ENCODE measurements at regions not wholly inside any gene's neighbourhood (a gene's known extent, or its start where the extent isn't known, plus 50 kb on each side); places are given as distances from the start of the nearest gene placed in this dataset.

DNA sequence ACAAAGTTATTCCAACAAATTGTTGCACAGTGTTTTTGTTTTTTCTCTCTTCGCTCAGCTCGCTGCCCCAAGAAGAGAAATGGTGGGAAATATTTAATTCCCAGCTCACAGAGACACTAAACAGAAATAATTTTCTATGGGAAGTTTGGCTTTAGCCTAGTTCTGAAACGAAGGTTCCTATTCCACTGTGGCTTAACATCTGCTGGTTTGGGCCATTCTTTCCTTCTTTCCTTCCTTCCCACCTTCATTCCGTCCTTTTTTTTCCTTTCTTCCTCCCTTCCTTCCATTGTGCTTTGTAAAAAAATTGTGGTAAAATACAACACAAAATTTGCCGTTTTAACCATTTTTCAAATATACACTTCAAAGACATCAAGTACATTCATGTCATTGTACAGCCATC is 393.5 kb upstream of the SOX9 start (continued):
- TF ChIP-seq, protein P1, sequence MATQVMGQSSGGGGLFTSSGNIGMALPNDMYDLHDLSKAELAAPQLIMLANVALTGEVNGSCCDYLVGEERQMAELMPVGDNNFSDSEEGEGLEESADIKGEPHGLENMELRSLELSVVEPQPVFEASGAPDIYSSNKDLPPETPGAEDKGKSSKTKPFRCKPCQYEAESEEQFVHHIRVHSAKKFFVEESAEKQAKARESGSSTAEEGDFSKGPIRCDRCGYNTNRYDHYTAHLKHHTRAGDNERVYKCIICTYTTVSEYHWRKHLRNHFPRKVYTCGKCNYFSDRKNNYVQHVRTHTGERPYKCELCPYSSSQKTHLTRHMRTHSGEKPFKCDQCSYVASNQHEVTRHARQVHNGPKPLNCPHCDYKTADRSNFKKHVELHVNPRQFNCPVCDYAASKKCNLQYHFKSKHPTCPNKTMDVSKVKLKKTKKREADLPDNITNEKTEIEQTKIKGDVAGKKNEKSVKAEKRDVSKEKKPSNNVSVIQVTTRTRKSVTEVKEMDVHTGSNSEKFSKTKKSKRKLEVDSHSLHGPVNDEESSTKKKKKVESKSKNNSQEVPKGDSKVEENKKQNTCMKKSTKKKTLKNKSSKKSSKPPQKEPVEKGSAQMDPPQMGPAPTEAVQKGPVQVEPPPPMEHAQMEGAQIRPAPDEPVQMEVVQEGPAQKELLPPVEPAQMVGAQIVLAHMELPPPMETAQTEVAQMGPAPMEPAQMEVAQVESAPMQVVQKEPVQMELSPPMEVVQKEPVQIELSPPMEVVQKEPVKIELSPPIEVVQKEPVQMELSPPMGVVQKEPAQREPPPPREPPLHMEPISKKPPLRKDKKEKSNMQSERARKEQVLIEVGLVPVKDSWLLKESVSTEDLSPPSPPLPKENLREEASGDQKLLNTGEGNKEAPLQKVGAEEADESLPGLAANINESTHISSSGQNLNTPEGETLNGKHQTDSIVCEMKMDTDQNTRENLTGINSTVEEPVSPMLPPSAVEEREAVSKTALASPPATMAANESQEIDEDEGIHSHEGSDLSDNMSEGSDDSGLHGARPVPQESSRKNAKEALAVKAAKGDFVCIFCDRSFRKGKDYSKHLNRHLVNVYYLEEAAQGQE (IDR thresholded peaks at IDR 0.05; ENCODE audit: unreplicated experiment): no peak

DNA sequence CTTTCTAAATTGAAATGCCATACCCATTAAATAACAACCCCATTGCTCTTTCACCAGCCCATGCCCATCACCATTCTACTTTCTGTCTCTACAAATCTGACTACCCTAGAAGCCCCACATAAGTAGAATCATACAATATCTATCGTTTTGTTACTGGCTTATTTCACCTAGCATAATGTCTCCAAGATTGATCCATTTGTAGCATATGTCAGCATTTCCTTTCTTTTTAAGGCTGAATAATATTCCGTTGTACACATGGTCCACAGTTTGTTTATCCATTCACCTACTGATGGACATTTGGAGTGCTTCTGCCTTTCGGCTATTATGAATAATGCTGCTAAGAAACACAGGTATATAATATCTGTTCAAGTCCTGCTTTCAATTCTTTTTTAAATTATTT is 393.1 kb upstream of the SOX9 start:
- Histone ChIP-seq H3K27me3 (ENCODE audit: insufficient read depth) (no peaks in the 10 kb centered on the region), H3K4me3 (no peak overlapping the region), H2AFZ (no peak overlapping the region), H3K36me3 (ENCODE audit: insufficient read depth) (no peaks in the 10 kb centered on the region), H3K79me2 (replicated peaks; ENCODE audit: insufficient read depth) (no peaks in the 10 kb centered on the region), H3K27ac (ENCODE audit: low read depth) (no peak overlapping the region), H3K4me2 (no peak overlapping the region), H3K4me1 (ENCODE audit: insufficient read depth) (no peaks in the 10 kb centered on the region), H3F3A (replicated peaks; ENCODE audit: low read depth) (no peaks in the 10 kb centered on the region), H3K9me2 (ENCODE audit: insufficient read depth) (peaks cover 3% of the 10 kb centered on the region; the same call in 1 of the 2 replicates), H4K20me1 (replicated peaks; ENCODE audit: insufficient read depth) (no peaks in the 10 kb centered on the region)
- no peak overlapping the region for H3K4me3 Mint-ChIP-seq
- no peak for DNase-seq (ENCODE audit: low spot score)
- ATAC-seq: no peak
- no peaks in the 10 kb centered on the region for H3K4me1 Mint-ChIP-seq
- H3K27ac Mint-ChIP-seq: no peak overlapping the region
- H3K27me3 Mint-ChIP-seq (ENCODE audit: insufficient read depth, low read depth, poor library complexity): no peaks in the 10 kb centered on the region
- peaks cover 5% of the 10 kb centered on the region for H3K9me3 Mint-ChIP-seq
- peaks cover 4% of the 10 kb centered on the region; the same call in 1 of the 3 replicates for H3K36me3 Mint-ChIP-seq (ENCODE audit: low read depth)
- TF ChIP-seq EZH2 (IDR thresholded peaks at IDR 0.05; ENCODE audit: low read depth, unreplicated experiment) (no peak), CREB1 (CRISPR knock-in tag; IDR thresholded peaks at IDR 0.05; ENCODE audit: low read depth) (no peak), NANOG (IDR thresholded peaks at IDR 0.05; ENCODE audit: borderline replicate concordance) (no peak), POLR2AphosphoS5 (IDR thresholded peaks at IDR 0.05; ENCODE audit: low read depth) (no peak), STAT1 (IDR thresholded peaks at IDR 0.05; ENCODE audit: unreplicated experiment) (no peak), ZNF114 (CRISPR knock-in tag; IDR thresholded peaks at IDR 0.05) (no peak), EZH2phosphoT487 (IDR thresholded peaks at IDR 0.05; ENCODE audit: unreplicated experiment) (no peak), JUNB (IDR thresholded peaks at IDR 0.05; ENCODE audit: unreplicated experiment) (no peak)
- TF ChIP-seq, protein P1 (IDR thresholded peaks at IDR 0.05; ENCODE audit: unreplicated experiment): no peak
- TF ChIP-seq, protein P2, sequence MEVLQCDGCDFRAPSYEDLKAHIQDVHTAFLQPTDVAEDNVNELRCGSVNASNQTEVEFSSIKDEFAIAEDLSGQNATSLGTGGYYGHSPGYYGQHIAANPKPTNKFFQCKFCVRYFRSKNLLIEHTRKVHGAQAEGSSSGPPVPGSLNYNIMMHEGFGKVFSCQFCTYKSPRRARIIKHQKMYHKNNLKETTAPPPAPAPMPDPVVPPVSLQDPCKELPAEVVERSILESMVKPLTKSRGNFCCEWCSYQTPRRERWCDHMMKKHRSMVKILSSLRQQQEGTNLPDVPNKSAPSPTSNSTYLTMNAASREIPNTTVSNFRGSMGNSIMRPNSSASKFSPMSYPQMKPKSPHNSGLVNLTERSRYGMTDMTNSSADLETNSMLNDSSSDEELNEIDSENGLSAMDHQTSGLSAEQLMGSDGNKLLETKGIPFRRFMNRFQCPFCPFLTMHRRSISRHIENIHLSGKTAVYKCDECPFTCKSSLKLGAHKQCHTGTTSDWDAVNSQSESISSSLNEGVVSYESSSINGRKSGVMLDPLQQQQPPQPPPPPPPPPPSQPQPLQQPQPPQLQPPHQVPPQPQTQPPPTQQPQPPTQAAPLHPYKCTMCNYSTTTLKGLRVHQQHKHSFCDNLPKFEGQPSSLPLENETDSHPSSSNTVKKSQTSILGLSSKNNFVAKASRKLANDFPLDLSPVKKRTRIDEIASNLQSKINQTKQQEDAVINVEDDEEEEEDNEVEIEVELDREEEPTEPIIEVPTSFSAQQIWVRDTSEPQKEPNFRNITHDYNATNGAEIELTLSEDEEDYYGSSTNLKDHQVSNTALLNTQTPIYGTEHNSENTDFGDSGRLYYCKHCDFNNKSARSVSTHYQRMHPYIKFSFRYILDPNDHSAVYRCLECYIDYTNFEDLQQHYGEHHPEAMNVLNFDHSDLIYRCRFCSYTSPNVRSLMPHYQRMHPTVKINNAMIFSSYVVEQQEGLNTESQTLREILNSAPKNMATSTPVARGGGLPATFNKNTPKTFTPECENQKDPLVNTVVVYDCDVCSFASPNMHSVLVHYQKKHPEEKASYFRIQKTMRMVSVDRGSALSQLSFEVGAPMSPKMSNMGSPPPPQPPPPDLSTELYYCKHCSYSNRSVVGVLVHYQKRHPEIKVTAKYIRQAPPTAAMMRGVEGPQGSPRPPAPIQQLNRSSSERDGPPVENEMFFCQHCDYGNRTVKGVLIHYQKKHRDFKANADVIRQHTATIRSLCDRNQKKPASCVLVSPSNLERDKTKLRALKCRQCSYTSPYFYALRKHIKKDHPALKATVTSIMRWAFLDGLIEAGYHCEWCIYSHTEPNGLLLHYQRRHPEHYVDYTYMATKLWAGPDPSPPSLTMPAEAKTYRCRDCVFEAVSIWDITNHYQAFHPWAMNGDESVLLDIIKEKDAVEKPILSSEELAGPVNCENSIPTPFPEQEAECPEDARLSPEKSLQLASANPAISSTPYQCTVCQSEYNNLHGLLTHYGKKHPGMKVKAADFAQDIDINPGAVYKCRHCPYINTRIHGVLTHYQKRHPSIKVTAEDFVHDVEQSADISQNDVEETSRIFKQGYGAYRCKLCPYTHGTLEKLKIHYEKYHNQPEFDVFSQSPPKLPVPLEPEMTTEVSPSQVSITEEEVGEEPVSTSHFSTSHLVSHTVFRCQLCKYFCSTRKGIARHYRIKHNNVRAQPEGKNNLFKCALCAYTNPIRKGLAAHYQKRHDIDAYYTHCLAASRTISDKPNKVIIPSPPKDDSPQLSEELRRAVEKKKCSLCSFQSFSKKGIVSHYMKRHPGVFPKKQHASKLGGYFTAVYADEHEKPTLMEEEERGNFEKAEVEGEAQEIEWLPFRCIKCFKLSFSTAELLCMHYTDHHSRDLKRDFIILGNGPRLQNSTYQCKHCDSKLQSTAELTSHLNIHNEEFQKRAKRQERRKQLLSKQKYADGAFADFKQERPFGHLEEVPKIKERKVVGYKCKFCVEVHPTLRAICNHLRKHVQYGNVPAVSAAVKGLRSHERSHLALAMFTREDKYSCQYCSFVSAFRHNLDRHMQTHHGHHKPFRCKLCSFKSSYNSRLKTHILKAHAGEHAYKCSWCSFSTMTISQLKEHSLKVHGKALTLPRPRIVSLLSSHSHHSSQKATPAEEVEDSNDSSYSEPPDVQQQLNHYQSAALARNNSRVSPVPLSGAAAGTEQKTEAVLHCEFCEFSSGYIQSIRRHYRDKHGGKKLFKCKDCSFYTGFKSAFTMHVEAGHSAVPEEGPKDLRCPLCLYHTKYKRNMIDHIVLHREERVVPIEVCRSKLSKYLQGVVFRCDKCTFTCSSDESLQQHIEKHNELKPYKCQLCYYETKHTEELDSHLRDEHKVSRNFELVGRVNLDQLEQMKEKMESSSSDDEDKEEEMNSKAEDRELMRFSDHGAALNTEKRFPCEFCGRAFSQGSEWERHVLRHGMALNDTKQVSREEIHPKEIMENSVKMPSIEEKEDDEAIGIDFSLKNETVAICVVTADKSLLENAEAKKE (CRISPR knock-in tag; IDR thresholded peaks at IDR 0.05): no peak
- TF ChIP-seq, protein P3, sequence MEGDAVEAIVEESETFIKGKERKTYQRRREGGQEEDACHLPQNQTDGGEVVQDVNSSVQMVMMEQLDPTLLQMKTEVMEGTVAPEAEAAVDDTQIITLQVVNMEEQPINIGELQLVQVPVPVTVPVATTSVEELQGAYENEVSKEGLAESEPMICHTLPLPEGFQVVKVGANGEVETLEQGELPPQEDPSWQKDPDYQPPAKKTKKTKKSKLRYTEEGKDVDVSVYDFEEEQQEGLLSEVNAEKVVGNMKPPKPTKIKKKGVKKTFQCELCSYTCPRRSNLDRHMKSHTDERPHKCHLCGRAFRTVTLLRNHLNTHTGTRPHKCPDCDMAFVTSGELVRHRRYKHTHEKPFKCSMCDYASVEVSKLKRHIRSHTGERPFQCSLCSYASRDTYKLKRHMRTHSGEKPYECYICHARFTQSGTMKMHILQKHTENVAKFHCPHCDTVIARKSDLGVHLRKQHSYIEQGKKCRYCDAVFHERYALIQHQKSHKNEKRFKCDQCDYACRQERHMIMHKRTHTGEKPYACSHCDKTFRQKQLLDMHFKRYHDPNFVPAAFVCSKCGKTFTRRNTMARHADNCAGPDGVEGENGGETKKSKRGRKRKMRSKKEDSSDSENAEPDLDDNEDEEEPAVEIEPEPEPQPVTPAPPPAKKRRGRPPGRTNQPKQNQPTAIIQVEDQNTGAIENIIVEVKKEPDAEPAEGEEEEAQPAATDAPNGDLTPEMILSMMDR (conservative IDR thresholded peaks at IDR 0.05; ENCODE audit: low read depth in 2 of 2): no peak

All from GM23338 (cell line).